ENCODE measurements at regions not wholly inside any gene's neighbourhood (a gene's known extent, or its start where the extent isn't known, plus 50 kb on each side); places are given as distances from the start of the nearest gene placed in this dataset.

DNA sequence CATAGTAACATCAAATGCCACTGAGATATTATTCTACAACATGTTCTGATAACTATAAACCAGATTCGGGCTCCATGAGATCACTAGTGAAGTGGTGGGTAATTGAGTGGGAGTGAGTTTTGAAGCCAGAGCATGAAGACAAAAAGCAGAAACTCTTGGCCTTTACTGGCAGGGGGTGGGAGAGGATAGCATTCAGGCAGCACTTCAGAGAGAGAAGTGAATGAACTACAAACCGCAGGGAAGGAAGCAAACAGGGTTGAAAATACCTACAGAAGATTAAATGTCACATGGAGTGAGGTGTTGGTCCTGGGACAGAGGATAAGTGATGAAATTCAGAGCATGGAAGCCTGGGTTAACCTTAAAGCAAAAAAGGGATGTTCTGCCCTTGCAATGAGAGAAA, 250.0 kb downstream of the EPM2A start:
- CTCF ChIA-PET, result no interaction called here
- Histone ChIP-seq H3K9me3 (ENCODE audit: control insufficient read depth, insufficient read depth, low read length) (no peaks in the 10 kb centered on the region), H3K27me3 (ENCODE audit: control insufficient read depth, insufficient read depth, low read length) (no peaks in the 10 kb centered on the region), H3K27ac (ENCODE audit: low read depth, low read length) (no peak overlapping the region), H3K4me3 (ENCODE audit: low read depth, low read length) (no peak overlapping the region)
- DNase-seq (ENCODE audit: low read depth, low spot score), result no peak
- POLR2A ChIA-PET, result no interaction called here
- TF ChIP-seq, protein P1, sequence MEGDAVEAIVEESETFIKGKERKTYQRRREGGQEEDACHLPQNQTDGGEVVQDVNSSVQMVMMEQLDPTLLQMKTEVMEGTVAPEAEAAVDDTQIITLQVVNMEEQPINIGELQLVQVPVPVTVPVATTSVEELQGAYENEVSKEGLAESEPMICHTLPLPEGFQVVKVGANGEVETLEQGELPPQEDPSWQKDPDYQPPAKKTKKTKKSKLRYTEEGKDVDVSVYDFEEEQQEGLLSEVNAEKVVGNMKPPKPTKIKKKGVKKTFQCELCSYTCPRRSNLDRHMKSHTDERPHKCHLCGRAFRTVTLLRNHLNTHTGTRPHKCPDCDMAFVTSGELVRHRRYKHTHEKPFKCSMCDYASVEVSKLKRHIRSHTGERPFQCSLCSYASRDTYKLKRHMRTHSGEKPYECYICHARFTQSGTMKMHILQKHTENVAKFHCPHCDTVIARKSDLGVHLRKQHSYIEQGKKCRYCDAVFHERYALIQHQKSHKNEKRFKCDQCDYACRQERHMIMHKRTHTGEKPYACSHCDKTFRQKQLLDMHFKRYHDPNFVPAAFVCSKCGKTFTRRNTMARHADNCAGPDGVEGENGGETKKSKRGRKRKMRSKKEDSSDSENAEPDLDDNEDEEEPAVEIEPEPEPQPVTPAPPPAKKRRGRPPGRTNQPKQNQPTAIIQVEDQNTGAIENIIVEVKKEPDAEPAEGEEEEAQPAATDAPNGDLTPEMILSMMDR (IDR thresholded peaks at IDR 0.05; ENCODE audit: low read depth, low read length), result no peak

DNA sequence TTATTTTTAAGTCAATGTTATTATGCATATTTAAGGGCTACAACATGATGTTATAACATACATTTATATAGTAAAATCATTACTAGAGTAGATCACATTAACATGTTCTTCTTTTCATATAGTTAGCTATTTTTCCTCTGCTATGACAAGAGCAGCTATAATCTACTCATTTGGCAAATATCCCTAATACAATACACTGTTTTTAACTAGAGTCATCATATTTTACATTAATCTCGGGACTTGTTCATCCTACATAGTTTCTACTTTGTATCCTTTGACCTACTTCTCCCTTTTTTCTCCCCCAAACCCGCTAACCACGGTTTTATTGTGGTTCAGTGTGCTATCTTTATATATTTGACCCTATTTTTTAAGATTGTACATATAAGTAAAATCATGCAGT, 249.0 kb downstream of the EPM2A start:
- TF ChIP-seq, protein P1 (IDR thresholded peaks at IDR 0.05; ENCODE audit: low read depth, low read length), result no peak
- ChIA-PET CTCF (no interaction called here), POLR2A (no interaction called here)
- DNase-seq (ENCODE audit: low read depth, low spot score), result no peak
- H3K9me3 ChIP-seq (ENCODE audit: control insufficient read depth, insufficient read depth, low read length), result no peaks in the 10 kb centered on the region; the same call in 1 of the 2 replicates
- H3K27ac ChIP-seq (ENCODE audit: low read depth, low read length), result no peak overlapping the region
- no peak overlapping the region for H3K4me3 ChIP-seq (ENCODE audit: low read depth, low read length)
- H3K27me3 ChIP-seq (ENCODE audit: control insufficient read depth, insufficient read depth, low read length), result no peaks in the 10 kb centered on the region

DNA sequence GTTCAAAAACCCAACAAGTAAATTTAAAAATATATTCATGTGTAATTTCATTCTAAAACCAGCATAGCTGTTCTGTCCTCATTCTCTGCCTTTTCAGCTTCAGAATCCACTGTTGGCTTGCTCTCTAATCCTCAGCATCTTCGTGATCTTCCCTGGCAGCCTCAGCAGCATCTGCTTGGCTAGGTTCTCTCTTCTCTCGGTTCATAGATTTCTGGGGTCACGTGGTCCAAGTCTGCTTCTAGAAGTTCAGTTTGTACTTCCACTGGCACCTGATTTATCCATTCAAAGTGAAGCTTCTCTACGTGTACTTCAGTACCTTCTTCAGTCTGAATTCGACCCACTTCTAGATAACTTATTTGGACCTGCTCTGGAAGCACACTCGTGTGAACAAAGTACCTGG, 245.7 kb downstream of the EPM2A start:
- Histone ChIP-seq H3K9me3 (ENCODE audit: control insufficient read depth, insufficient read depth, low read length) (no peaks in the 10 kb centered on the region; the same call in 1 of the 2 replicates), H3K4me3 (ENCODE audit: low read depth, low read length) (no peak overlapping the region), H3K27ac (ENCODE audit: low read depth, low read length) (no peak overlapping the region), H3K27me3 (ENCODE audit: control insufficient read depth, insufficient read depth, low read length) (no peaks in the 10 kb centered on the region)
- TF ChIP-seq, protein P1 (IDR thresholded peaks at IDR 0.05; ENCODE audit: low read depth, low read length), result no peak
- POLR2A ChIA-PET, result no interaction called here
- no peak for DNase-seq (ENCODE audit: low read depth, low spot score)
- CTCF ChIA-PET, result no interaction called here

DNA sequence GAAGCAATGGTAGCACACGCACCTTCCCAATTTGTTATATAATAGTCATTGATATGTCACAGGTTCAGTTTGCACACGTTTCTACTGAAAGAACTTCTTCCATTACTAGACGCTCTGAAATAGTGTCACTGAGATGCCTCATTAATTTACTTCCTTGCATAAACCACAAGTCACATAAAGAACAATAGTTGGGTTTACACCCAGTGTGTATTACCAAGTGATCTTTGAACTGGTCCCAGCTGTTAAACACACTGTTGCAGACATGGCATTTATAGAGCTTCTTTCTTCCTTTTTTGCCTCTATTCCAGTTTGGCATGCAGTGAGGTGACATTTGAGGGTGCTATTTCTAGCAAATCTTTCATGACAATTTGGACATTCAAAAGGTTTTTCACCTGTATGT, 245.3 kb downstream of the EPM2A start:
- TF ChIP-seq, protein P1 (IDR thresholded peaks at IDR 0.05; ENCODE audit: low read depth, low read length), result no peak
- H3K9me3 ChIP-seq (ENCODE audit: control insufficient read depth, insufficient read depth, low read length), result no peaks in the 10 kb centered on the region; the same call in 1 of the 2 replicates
- H3K27ac ChIP-seq (ENCODE audit: low read depth, low read length), result no peak overlapping the region
- ChIA-PET CTCF (no interaction called here), POLR2A (no interaction called here)
- no peak for DNase-seq (ENCODE audit: low read depth, low spot score)
- H3K27me3 ChIP-seq (ENCODE audit: control insufficient read depth, insufficient read depth, low read length), result no peaks in the 10 kb centered on the region
- no peak overlapping the region for H3K4me3 ChIP-seq (ENCODE audit: low read depth, low read length)

DNA sequence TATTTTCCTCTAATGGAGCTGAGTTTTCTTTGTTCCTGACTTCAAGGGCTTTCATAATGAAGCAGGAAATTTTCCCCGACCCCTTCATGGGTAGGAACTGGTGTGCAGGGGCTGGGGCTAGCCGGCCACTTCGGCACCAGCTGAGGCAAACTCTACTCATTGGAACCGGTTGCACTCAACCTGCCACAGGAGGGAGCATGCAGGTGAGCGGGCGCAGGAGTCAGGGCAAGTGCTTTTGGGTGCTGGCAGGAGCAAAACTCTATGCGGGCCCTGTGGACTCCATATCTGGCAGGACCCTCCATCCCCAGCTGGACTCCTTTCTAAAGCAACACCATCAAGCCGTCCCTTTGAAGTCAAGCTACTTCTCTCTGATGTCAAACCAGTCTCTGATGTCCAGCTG, 244.2 kb downstream of the EPM2A start:
- POLR2A ChIA-PET, result no interaction called here
- no peak for DNase-seq (ENCODE audit: low read depth, low spot score)

More for the DNA sequence above, 244.2 kb downstream of the EPM2A start:
- Histone ChIP-seq H3K9me3 (ENCODE audit: control insufficient read depth, insufficient read depth, low read length) (no peaks in the 10 kb centered on the region; the same call in 1 of the 2 replicates), H3K27me3 (ENCODE audit: control insufficient read depth, insufficient read depth, low read length) (no peaks in the 10 kb centered on the region), H3K4me3 (ENCODE audit: low read depth, low read length) (no peak overlapping the region), H3K27ac (ENCODE audit: low read depth, low read length) (no peak overlapping the region)
- TF ChIP-seq, protein P1 (IDR thresholded peaks at IDR 0.05; ENCODE audit: low read depth, low read length), result no peak
- CTCF ChIA-PET, result no interaction called here

All from AG04450 (cell line).